Coronary artery (tissue), 2 donors: ENCODE measurements at regions not wholly inside any gene's neighbourhood (a gene's known extent, or its start where the extent isn't known, plus 50 kb on each side); places are given as distances from the start of the nearest gene placed in this dataset.

Experiments used
- DNase-seq: peaks from one replicate; pipeline ENCODE4 v3.0.0-alpha.2; 2017; ENCODE audit warnings: low spot score
- H3K27ac ChIP-seq, 2 donors: fragments of 200-600 bp; sonication (generic); one replicate each; pipeline ENCODE4 v1.5.1; 2016 to 2019
- H3K4me3 ChIP-seq: fragments of 200-600 bp; sonication (generic); 2 replicates; pipeline ENCODE4 v1.5.1; 2016; ENCODE audit warnings: mild to moderate bottlenecking, moderate library complexity
- TF ChIP-seq, protein P1 (sequence below): fragments of 200-600 bp; sonication (generic); IDR thresholded peaks from one replicate; pipeline ENCODE4 v1.5.1; 2019; ENCODE audit warnings: antibody characterized with exemption

DNA sequence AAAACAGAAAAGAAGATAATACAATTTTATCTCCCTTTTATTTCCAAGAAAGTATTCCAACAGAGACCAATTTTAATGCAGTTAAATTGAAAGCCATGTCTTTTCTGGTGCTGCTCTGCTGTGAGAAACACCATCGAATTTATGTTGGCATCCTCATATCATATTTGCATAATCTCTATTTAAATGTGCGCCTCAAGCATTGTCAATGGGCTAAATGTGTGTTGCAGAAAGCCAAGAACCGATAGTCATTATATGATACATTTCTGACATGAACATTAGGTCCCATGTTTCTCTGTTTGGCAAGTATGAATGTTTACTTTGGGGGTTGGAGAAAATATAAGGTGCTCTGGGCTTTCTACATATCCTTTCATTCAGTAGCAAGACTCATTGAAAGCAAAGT lies 1023.5 kb upstream of the CELF2 start:
- DNase-seq: no peak
- H3K27ac ChIP-seq: no peak overlapping the region
- no peak overlapping the region for H3K4me3 ChIP-seq
- TF ChIP-seq, protein P1, sequence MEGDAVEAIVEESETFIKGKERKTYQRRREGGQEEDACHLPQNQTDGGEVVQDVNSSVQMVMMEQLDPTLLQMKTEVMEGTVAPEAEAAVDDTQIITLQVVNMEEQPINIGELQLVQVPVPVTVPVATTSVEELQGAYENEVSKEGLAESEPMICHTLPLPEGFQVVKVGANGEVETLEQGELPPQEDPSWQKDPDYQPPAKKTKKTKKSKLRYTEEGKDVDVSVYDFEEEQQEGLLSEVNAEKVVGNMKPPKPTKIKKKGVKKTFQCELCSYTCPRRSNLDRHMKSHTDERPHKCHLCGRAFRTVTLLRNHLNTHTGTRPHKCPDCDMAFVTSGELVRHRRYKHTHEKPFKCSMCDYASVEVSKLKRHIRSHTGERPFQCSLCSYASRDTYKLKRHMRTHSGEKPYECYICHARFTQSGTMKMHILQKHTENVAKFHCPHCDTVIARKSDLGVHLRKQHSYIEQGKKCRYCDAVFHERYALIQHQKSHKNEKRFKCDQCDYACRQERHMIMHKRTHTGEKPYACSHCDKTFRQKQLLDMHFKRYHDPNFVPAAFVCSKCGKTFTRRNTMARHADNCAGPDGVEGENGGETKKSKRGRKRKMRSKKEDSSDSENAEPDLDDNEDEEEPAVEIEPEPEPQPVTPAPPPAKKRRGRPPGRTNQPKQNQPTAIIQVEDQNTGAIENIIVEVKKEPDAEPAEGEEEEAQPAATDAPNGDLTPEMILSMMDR: no peak

DNA sequence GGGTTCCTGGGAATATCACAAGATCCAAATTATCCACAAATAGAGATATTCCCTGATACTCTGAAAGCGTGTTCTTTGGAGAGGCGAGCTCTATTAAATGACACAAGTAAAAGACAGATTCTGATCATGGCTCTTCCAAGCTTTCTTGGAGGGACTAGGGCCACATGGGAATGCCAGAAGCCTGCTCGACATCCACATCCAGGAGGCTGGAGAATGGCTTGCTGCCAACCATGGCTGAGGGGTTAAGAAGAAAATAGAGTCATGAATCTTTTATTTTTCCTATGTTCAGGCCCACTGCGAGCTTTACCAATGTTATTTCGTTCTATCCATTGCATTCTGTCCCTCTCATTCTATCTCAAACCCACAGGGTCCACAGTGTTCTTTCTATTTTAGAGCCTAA lies 1018.0 kb upstream of the CELF2 start:
- no peak overlapping the region for H3K4me3 ChIP-seq
- TF ChIP-seq, protein P1: no peak
- no peak overlapping the region for H3K27ac ChIP-seq
- DNase-seq: no peak

DNA sequence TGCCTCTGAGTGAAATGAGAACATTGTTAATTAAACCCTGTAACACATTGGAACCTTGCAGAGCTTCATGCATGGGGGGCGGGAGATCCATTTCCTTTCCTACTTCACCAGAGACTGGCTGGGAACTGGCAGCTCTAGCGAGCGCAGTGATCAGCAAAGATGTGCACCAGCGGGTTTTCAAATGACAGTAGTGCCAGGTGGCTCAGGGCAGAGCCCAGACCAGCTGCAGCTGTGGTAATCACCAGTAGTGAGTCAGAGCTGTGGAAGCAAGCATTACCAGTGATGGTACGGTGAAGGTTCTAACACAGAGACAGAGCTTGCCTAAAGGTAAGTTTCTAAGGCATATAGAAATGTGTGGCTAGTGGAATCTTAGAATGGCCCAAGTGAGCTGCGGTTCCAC lies 1009.7 kb upstream of the CELF2 start:
- Histone ChIP-seq H3K4me3 (no peak overlapping the region), H3K27ac (no peak overlapping the region)
- no peak for DNase-seq
- TF ChIP-seq, protein P1: no peak

DNA sequence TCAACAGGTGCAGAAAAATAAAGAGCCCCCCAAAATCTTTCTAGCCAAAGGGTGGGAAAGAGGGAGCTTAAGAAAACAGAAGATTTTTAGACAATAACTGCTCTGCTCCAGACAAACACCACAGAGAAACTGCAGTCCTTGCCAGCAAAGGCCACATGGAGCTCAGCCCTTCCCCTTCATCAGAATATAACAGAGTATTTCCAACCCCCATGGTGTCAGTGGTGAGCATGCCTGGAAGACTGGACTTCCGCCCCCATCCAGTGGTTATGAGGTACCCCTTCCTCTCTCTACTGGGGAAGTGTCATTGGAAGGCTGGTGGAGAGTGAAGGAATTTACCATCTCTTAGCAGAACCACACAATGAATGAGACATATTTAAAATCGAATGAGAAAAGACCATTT lies 1007.3 kb upstream of the CELF2 start:
- no peak for DNase-seq
- TF ChIP-seq, protein P1: no peak
- no peak overlapping the region for H3K4me3 ChIP-seq
- H3K27ac ChIP-seq: no peak overlapping the region

DNA sequence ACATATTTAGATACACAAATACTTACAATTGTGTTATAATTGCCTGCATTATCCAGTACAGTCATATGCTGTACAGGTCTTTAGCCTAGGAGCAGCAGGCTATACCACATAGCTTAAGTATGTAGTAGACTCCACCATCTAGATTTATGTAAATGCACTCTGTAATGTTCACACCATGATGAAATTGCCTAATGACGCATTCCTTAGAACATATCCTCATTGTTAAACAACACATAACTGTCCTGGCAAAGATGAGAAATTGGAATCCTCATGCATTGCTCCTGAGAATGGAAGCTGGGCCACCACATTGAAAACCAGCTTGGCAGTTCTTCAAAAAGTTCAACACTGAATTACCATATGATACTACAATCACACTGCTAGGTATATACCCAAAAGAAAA lies 1002.8 kb upstream of the CELF2 start:
- no peak overlapping the region for H3K4me3 ChIP-seq
- TF ChIP-seq, protein P1: no peak

DNA sequence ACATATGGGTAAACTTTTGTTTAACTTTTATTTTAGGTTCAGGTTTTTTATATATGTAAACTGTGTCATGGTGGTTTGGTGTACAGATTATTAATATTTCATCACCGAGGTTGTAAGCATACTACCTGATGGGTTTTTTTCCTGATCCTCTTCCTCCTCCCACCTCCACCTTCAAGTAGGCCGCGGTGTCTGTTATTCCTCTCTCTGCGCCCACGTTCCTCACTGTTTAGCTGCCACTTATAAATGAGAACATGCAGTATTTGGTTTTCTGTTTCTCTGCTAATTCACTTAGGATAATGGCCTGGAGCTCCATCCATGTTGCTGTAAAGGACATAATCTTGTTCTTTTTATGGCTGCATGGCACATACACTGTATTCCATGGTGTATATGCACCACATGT lies 1000.0 kb upstream of the CELF2 start:
- no peak for DNase-seq
- H3K4me3 ChIP-seq: no peak overlapping the region
- no peak overlapping the region for H3K27ac ChIP-seq
- TF ChIP-seq, protein P1: no peak

More for the DNA sequence above, 1002.8 kb upstream of the CELF2 start:
- DNase-seq: no peak
- H3K27ac ChIP-seq: no peak overlapping the region

DNA sequence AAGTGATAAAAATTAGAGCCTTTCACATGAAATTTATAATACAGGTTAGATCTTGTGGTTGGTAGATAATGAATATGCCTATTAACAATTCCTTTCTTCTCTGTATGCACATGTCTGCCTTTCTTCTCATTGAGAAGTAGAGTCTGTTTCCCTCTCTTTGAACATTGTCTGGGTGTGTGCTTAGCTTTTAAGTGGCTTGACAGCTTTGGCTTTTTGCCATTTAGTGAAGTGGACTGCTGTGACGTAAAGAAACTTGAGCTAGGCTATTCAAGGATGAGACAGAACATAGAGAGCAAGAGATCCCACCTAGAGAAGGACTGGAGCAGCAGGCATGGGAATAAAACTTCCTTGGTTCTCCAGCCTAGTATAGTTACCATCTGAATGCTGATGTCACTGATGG lies 996.7 kb upstream of the CELF2 start:
- TF ChIP-seq, protein P1: no peak
- H3K4me3 ChIP-seq: no peak overlapping the region
- no peak for DNase-seq

More for the DNA sequence above, 996.7 kb upstream of the CELF2 start:
- no peak overlapping the region for H3K27ac ChIP-seq
